SK-N-SH treated with all-trans-retinoic acid at 6 μM for 48 hours (cell line): ENCODE measurements at regions not wholly inside any gene's neighbourhood (a gene's known extent, or its start where the extent isn't known, plus 50 kb on each side); places are given as distances from the start of the nearest gene placed in this dataset.

Source experiments
- CSDC2 ChIP-seq: fragments of 250-450 bp; sonication (Bioruptor Pico); IDR thresholded peaks from 2 replicates; pipeline ENCODE4 v1.5.0; 2020; ENCODE audit warnings: mild to moderate bottlenecking, moderate library complexity
- PPARA ChIP-seq: fragments of 250-450 bp; sonication (Bioruptor Pico); IDR thresholded peaks from 2 replicates; pipeline ENCODE4 v1.5.0; 2020; ENCODE audit warnings: mild to moderate bottlenecking, borderline replicate concordance
- ZC3H10 ChIP-seq: fragments of 250-450 bp; sonication (Bioruptor Pico); IDR thresholded peaks from 2 replicates; pipeline ENCODE4 v1.5.1; 2021; ENCODE audit warnings: mild to moderate bottlenecking, moderate library complexity
- ZFP30 ChIP-seq: fragments of 450-650 bp; formaldehyde crosslinking; IDR thresholded peaks from 2 replicates; pipeline ENCODE4 v1.5.0; 2022; ENCODE audit warnings: mild to moderate bottlenecking, moderate library complexity
- ZNF70 ChIP-seq: fragments of 450-650 bp; formaldehyde crosslinking; IDR thresholded peaks from 2 replicates; pipeline ENCODE4 v1.5.0; 2020; ENCODE audit warnings: mild to moderate bottlenecking, moderate library complexity
- TF ChIP-seq, protein P1 (sequence below): fragments of 250-450 bp; sonication (Bioruptor Pico); IDR thresholded peaks from 2 replicates; pipeline ENCODE4 v1.8.0; 2020; ENCODE audit warnings: mild to moderate bottlenecking, moderate library complexity, borderline replicate concordance

DNA sequence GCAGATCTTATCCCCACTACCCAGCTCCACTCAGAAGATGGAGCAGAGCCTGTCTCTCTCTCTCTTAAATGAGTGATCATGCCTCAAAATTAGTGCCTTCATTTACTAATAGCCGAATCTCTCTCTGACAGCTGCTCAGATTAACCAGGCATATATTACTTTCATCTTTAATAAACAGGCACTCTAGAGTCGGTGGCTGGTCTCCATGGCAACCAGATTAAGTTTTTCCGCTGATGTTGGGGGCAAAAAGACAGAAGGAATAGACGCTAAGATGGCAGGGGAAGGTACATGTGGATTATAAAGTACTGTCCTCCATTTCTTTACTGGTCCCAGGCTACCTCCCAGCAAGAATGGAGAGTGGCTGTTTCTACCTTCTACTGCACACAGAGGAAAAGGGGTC is 121.6 kb downstream of the QRSL1 start:
- TF ChIP-seq PPARA (CRISPR knock-in tag) (no peak), ZC3H10 (CRISPR knock-in tag) (no peak), CSDC2 (no peak), ZFP30 (no peak), ZNF70 (no peak)
- TF ChIP-seq, protein P1, sequence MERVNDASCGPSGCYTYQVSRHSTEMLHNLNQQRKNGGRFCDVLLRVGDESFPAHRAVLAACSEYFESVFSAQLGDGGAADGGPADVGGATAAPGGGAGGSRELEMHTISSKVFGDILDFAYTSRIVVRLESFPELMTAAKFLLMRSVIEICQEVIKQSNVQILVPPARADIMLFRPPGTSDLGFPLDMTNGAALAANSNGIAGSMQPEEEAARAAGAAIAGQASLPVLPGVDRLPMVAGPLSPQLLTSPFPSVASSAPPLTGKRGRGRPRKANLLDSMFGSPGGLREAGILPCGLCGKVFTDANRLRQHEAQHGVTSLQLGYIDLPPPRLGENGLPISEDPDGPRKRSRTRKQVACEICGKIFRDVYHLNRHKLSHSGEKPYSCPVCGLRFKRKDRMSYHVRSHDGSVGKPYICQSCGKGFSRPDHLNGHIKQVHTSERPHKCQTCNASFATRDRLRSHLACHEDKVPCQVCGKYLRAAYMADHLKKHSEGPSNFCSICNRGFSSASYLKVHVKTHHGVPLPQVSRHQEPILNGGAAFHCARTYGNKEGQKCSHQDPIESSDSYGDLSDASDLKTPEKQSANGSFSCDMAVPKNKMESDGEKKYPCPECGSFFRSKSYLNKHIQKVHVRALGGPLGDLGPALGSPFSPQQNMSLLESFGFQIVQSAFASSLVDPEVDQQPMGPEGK (CRISPR knock-in tag), result no peak
